GM12875 (cell line): ENCODE measurements at regions not wholly inside any gene's neighbourhood (a gene's known extent, or its start where the extent isn't known, plus 50 kb on each side); places are given as distances from the start of the nearest gene placed in this dataset.

Source experiments
- H3K4me3 ChIP-seq: one replicate; pipeline ENCODE4 v1.5.1; 2011; ENCODE audit warnings: low read depth, low read length, control low read depth
- TF ChIP-seq, protein P1 (sequence below): IDR thresholded peaks from 2 replicates; pipeline ENCODE4 v1.5.1; 2011; ENCODE audit warnings: low read depth, mild to moderate bottlenecking, control low read depth, inconsistent platforms, low read length, moderate library complexity, borderline replicate concordance; ENCODE audit not compliant: insufficient read depth

DNA sequence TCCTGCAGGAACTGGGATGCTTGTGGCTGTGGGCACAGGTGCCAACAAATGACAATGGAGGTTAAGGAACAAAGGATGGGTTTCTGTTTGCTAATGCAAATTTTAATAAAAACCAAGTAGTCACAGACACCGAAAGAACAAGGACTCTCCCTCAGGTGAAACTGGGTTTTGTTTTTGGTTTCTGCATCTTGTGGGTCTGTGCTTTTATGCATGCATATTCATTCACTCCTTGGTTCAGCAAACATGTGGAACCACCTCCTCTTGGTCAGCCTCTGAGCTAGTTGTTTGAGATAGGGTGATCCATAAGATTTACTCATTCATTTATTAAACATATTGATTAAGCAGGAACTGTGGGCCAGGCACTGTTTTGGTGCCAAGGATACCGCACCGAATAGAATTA is 381.9 kb downstream of the CDK5RAP2 start:
- H3K4me3 ChIP-seq: no peak overlapping the region
- TF ChIP-seq, protein P1, sequence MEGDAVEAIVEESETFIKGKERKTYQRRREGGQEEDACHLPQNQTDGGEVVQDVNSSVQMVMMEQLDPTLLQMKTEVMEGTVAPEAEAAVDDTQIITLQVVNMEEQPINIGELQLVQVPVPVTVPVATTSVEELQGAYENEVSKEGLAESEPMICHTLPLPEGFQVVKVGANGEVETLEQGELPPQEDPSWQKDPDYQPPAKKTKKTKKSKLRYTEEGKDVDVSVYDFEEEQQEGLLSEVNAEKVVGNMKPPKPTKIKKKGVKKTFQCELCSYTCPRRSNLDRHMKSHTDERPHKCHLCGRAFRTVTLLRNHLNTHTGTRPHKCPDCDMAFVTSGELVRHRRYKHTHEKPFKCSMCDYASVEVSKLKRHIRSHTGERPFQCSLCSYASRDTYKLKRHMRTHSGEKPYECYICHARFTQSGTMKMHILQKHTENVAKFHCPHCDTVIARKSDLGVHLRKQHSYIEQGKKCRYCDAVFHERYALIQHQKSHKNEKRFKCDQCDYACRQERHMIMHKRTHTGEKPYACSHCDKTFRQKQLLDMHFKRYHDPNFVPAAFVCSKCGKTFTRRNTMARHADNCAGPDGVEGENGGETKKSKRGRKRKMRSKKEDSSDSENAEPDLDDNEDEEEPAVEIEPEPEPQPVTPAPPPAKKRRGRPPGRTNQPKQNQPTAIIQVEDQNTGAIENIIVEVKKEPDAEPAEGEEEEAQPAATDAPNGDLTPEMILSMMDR: no peak

- no peak overlapping the region for H3K4me3 ChIP-seq
- TF ChIP-seq, protein P1: no peak
Observed at GRCh38 chr9:120197605-120198004, 382.4 kb downstream of the CDK5RAP2 start.

GRCh38 chr9:120191141-120191540 is 388.8 kb downstream of the CDK5RAP2 start:
- TF ChIP-seq, protein P1: no peak
- no peak overlapping the region for H3K4me3 ChIP-seq

GRCh38 chr9:120187758-120188157 is 392.2 kb downstream of the CDK5RAP2 start:
- H3K4me3 ChIP-seq: no peak overlapping the region
- TF ChIP-seq, protein P1: no peak

DNA sequence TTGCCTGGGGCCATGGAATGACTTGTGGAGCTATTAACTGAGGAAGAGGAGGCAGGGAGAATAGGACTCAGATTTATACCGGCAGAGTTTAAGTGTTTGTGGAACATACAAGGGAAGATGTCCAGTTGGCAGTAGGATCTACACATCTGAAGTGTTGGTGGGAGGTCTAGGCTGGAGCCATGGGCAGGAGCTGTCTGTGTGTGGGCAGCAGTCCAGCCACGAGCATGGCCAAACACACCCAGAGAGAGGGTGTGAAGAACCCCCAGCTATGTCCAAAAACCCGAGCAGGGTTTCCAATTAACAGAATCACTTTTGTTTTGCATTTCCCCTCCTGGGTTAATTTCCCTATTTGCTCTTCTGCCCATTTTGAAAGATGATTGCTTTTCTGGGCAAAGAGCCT is 393.7 kb downstream of the CDK5RAP2 start:
- TF ChIP-seq, protein P1: no peak
- no peak overlapping the region for H3K4me3 ChIP-seq

GRCh38 chr9:120184266-120184665 is 395.7 kb downstream of the CDK5RAP2 start:
- no peak overlapping the region for H3K4me3 ChIP-seq
- TF ChIP-seq, protein P1: no peak

- TF ChIP-seq, protein P1: no peak
- no peak overlapping the region for H3K4me3 ChIP-seq
Observed at GRCh38 chr9:120183615-120184014, 396.4 kb downstream of the CDK5RAP2 start.
